ENCODE measurements at regions not wholly inside any gene's neighbourhood (a gene's known extent, or its start where the extent isn't known, plus 50 kb on each side); places are given as distances from the start of the nearest gene placed in this dataset.

DNA sequence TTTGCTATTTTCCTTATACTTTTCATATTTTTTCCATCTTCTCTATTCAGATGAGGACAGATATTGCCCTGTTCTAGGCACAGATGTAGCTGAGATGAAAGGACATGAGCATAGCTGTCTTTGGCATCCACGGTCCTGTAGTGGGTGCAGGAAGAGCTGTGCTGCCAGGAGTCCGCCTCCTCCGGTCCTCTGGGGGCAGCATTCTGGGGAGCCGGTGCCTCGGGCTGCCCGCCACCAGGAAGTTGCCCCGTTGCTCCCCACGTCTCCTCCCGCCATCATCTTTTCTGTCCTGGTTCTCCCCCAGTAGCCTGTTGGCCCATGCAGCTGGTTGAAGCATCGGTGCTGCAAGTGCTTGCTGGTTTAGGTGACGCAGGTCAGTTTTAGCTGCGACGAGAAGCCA, 170.0 kb upstream of the IRX4 start:
- intact Hi-C loops (cut with micrococcal nuclease): no loop called here
- Histone ChIP-seq H3K9me3 (ENCODE audit: control insufficient read depth in 1 of 2, insufficient read depth in 1 of 2, low read depth in 1 of 2, low read length in 2 of 2) (no peaks in the 10 kb centered on the region), H2AFZ (ENCODE audit: low read depth, low read length, poor library complexity, severe bottlenecking) (no peak overlapping the region), H3K36me3 (ENCODE audit: control insufficient read depth in 1 of 2, insufficient read depth in 2 of 2, low read length in 2 of 2) (no peaks in the 10 kb centered on the region), H3K79me2 (ENCODE audit: insufficient read depth, low read length) (no peaks in the 10 kb centered on the region), H3K27ac (ENCODE audit: low read depth, low read length) (no peak overlapping the region), H4K20me1 (ENCODE audit: insufficient read depth) (no peaks in the 10 kb centered on the region), H3K4me1 (ENCODE audit: control insufficient read depth in 1 of 2, insufficient read depth in 2 of 2, low read length in 2 of 2) (no peaks in the 10 kb centered on the region), H3K4me3 (replicated peaks in 1 of 2; ENCODE audit: low read depth in 1 of 2, low read length in 2 of 2) (no peak overlapping the region), H3K4me2 (ENCODE audit: low read length) (no peak overlapping the region), H3K9ac (ENCODE audit: low read length) (no peak overlapping the region), H3K9me2 (ENCODE audit: insufficient read depth) (no peaks in the 10 kb centered on the region), H3K27me3 (ENCODE audit: insufficient read depth, low read length) (peaks cover 67% of the 10 kb centered on the region)
- peak; percentile 53; the same call in 1 of the 2 replicates for ATAC-seq
- POLR2A ChIA-PET: no interaction called here
- no TSS peak for BruUV-seq (replicated peaks)
- TF ChIP-seq CTCF (IDR thresholded peaks at IDR 0.05 in 2 of 3, conservative IDR thresholded peaks at IDR 0.05 in 1 of 3; ENCODE audit: borderline replicate concordance in 1 of 3, insufficient read depth in 1 of 3, low read depth in 2 of 3, low read length in 2 of 3) (peak in 2 of 3 experiments; percentile 4 to 18; a peak in 1 of 6 replicates), JUND (IDR thresholded peaks at IDR 0.05) (no peak)
- DNase-seq (ENCODE audit: low read depth, low spot score): no peak
- CTCF ChIA-PET: no interaction called here
- RAD21 ChIA-PET (ENCODE audit: low non-redundant PET in 1 of 2, low total read pairs in 2 of 2, uncharacterized antibody in 2 of 2, unreplicated experiment in 2 of 2): no interaction called here

DNA sequence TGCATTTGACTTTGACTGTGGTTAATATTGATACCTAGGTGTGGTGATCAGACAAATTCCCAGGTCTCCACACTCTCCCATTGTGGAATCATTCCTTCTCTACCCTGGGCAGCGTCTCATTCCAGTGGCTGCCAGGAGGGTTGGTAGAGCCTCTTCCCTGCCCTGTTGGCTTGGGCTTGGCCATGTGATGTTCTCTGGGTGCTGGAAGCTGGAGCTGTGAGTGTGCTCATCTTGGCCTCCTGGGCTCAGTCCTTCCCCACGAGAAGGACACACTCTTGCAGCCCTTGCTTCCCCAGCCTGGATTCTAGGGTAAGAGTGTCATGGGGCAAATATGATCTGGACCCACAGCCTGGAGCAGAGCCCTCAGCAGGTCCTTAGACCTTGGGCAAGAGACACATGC, 167.2 kb upstream of the IRX4 start:
- H3K4me2 ChIP-seq (ENCODE audit: low read length): no peak overlapping the region
- POLR2A ChIA-PET: no interaction called here
- H3K27ac ChIP-seq (ENCODE audit: low read depth, low read length): no peak overlapping the region
- RAD21 ChIA-PET (ENCODE audit: low non-redundant PET in 1 of 2, low total read pairs in 2 of 2, uncharacterized antibody in 2 of 2, unreplicated experiment in 2 of 2): no interaction called here
- no peaks in the 10 kb centered on the region for H3K79me2 ChIP-seq (ENCODE audit: insufficient read depth, low read length)
- TF ChIP-seq EZH2phosphoT487 (IDR thresholded peaks at IDR 0.05; ENCODE audit: borderline replicate concordance) (no peak), YY1 (IDR thresholded peaks at IDR 0.05; ENCODE audit: extremely low read depth, insufficient replicate concordance, low read depth, low read length) (no peak), POLR2A (IDR thresholded peaks at IDR 0.05; ENCODE audit: borderline replicate concordance, extremely low read depth, insufficient read depth, insufficient read length) (no peak), ELF1 (IDR thresholded peaks at IDR 0.05; ENCODE audit: borderline replicate concordance, low read depth) (no peak), SRF (IDR thresholded peaks at IDR 0.05; ENCODE audit: low read depth) (no peak)
- DNase-seq (ENCODE audit: low read depth, low spot score): no peak
- H3K4me3 ChIP-seq (replicated peaks in 1 of 2; ENCODE audit: low read depth in 1 of 2, low read length in 2 of 2): no peak overlapping the region
- H3K4me1 ChIP-seq (ENCODE audit: control insufficient read depth in 1 of 2, insufficient read depth in 2 of 2, low read length in 2 of 2): no peaks in the 10 kb centered on the region
- H4K20me1 ChIP-seq (ENCODE audit: insufficient read depth): no peaks in the 10 kb centered on the region
- intact Hi-C loops (cut with micrococcal nuclease): no loop called here
- peaks cover 61% of the 10 kb centered on the region for H3K27me3 ChIP-seq (ENCODE audit: insufficient read depth, low read length)
- no peaks in the 10 kb centered on the region for H3K36me3 ChIP-seq (ENCODE audit: control insufficient read depth in 1 of 2, insufficient read depth in 2 of 2, low read length in 2 of 2)
- BruUV-seq (replicated peaks): no TSS peak
- ATAC-seq: no peak
- no peaks in the 10 kb centered on the region for H3K9me2 ChIP-seq (ENCODE audit: insufficient read depth)
- no peak overlapping the region for H2AFZ ChIP-seq (ENCODE audit: low read depth, low read length, poor library complexity, severe bottlenecking)
- CTCF ChIA-PET: interaction anchor here (1.9 kb wide), 1 partner anchor 11 kb away, joined by 7 read pairs; no protein-coding TSS in a partner anchor
- no peaks in the 10 kb centered on the region for H3K9me3 ChIP-seq (ENCODE audit: control insufficient read depth in 1 of 2, insufficient read depth in 1 of 2, low read depth in 1 of 2, low read length in 2 of 2)
- no peak overlapping the region for H3K9ac ChIP-seq (ENCODE audit: low read length)

Data from HCT116 (cell line).